ENCODE measurements at regions not wholly inside any gene's neighbourhood (a gene's known extent, or its start where the extent isn't known, plus 50 kb on each side); places are given as distances from the start of the nearest gene placed in this dataset.

GRCh38 chr4:154082760-154083535 is 294.1 kb upstream of the SFRP2 start:
- no peaks in the 10 kb centered on the region for H3K9me2 ChIP-seq (ENCODE audit: insufficient read depth)
- H3K4me2 ChIP-seq = no peak overlapping the region
- H3K4me3 ChIP-seq = no peak overlapping the region
- H2AFZ ChIP-seq = no peak overlapping the region
- no peaks in the 10 kb centered on the region for H3K27me3 ChIP-seq (ENCODE audit: insufficient read depth, low read depth)
- no peaks in the 10 kb centered on the region for H3K79me2 ChIP-seq (ENCODE audit: low read depth)
- intact Hi-C loops (cut with micrococcal nuclease; ENCODE audit: unreplicated experiment) = no loop called here
- no peak for DNase-seq
- H3F3A ChIP-seq (ENCODE audit: insufficient read depth, low read depth) = no peaks in the 10 kb centered on the region
- BruUV-seq (replicated peaks) = no TSS peak
- H3K4me1 ChIP-seq (replicated peaks; ENCODE audit: insufficient read depth) = no peaks in the 10 kb centered on the region
- POLR2A ChIA-PET (ENCODE audit: unreplicated experiment) = no interaction called here
- no peak; the same call in 1 of the 2 replicates for TF ChIP-seq CTCF (conservative IDR thresholded peaks at IDR 0.05)
- no peak for TF ChIP-seq EZH2 (IDR thresholded peaks at IDR 0.05; ENCODE audit: low read depth)
- CTCF ChIA-PET = no interaction called here
- no peaks in the 10 kb centered on the region for H3K36me3 ChIP-seq (ENCODE audit: low read depth)
- H3K9me3 ChIP-seq (ENCODE audit: insufficient read depth, low read depth) = no peaks in the 10 kb centered on the region
- H3K27ac ChIP-seq = no peak overlapping the region
- H4K20me1 ChIP-seq (ENCODE audit: insufficient read depth) = no peaks in the 10 kb centered on the region

- no TSS peak for BruUV-seq (replicated peaks)
- Histone ChIP-seq H3K79me2 (ENCODE audit: low read depth) (no peaks in the 10 kb centered on the region), H3K9me3 (ENCODE audit: insufficient read depth, low read depth) (no peaks in the 10 kb centered on the region), H3K4me2 (no peak overlapping the region), H3K4me3 (no peak overlapping the region), H3K27ac (no peak overlapping the region), H4K20me1 (ENCODE audit: insufficient read depth) (no peaks in the 10 kb centered on the region), H2AFZ (no peak overlapping the region), H3F3A (ENCODE audit: insufficient read depth, low read depth) (no peaks in the 10 kb centered on the region), H3K4me1 (replicated peaks; ENCODE audit: insufficient read depth) (no peaks in the 10 kb centered on the region), H3K27me3 (ENCODE audit: insufficient read depth, low read depth) (no peaks in the 10 kb centered on the region), H3K36me3 (ENCODE audit: low read depth) (no peaks in the 10 kb centered on the region), H3K9me2 (ENCODE audit: insufficient read depth) (no peaks in the 10 kb centered on the region)
- no peak for DNase-seq
- TF ChIP-seq CTCF (conservative IDR thresholded peaks at IDR 0.05) = no peak
- TF ChIP-seq EZH2 (IDR thresholded peaks at IDR 0.05; ENCODE audit: low read depth) = no peak
- intact Hi-C loops (cut with micrococcal nuclease; ENCODE audit: unreplicated experiment) = no loop called here
- ChIA-PET POLR2A (ENCODE audit: unreplicated experiment) (no interaction called here), CTCF (no interaction called here)
These were observed 292.5 kb upstream of the SFRP2 start for GRCh38 chr4:154081391-154081790.

- CTCF ChIA-PET = no interaction called here
- no peaks in the 10 kb centered on the region for H3K79me2 ChIP-seq (ENCODE audit: low read depth)
- H3K4me3 ChIP-seq = no peak overlapping the region
- TF ChIP-seq EZH2 (IDR thresholded peaks at IDR 0.05; ENCODE audit: low read depth) (no peak), CTCF (conservative IDR thresholded peaks at IDR 0.05) (no peak)
- no peak for DNase-seq
- no peaks in the 10 kb centered on the region for H3K9me2 ChIP-seq (ENCODE audit: insufficient read depth)
- no peaks in the 10 kb centered on the region for H3K4me1 ChIP-seq (replicated peaks; ENCODE audit: insufficient read depth)
- H3K9me3 ChIP-seq (ENCODE audit: insufficient read depth, low read depth) = no peaks in the 10 kb centered on the region
- H3K27me3 ChIP-seq (ENCODE audit: insufficient read depth, low read depth) = no peaks in the 10 kb centered on the region
- H3K36me3 ChIP-seq (ENCODE audit: low read depth) = no peaks in the 10 kb centered on the region
- H3K4me2 ChIP-seq = no peak overlapping the region
- BruUV-seq (replicated peaks) = no TSS peak
- intact Hi-C loops (cut with micrococcal nuclease; ENCODE audit: unreplicated experiment) = no loop called here
- H2AFZ ChIP-seq = no peak overlapping the region
- POLR2A ChIA-PET (ENCODE audit: unreplicated experiment) = no interaction called here
- H3F3A ChIP-seq (ENCODE audit: insufficient read depth, low read depth) = no peaks in the 10 kb centered on the region
- no peaks in the 10 kb centered on the region for H4K20me1 ChIP-seq (ENCODE audit: insufficient read depth)
- H3K27ac ChIP-seq = no peak overlapping the region
These were observed 289.8 kb upstream of the SFRP2 start for GRCh38 chr4:154078504-154079350.
